Astrocyte (in vitro differentiated cells and primary cell): ENCODE measurements at regions not wholly inside any gene's neighbourhood (a gene's known extent, or its start where the extent isn't known, plus 50 kb on each side); places are given as distances from the start of the nearest gene placed in this dataset.

Experiments
- EZH2 ChIP-seq: IDR thresholded peaks from 2 replicates; pipeline ENCODE4 v1.6.1; 2012; ENCODE audit warnings: mild to moderate bottlenecking, low read length, inconsistent platforms; ENCODE audit not compliant: insufficient read depth
- TF ChIP-seq, protein P1 (sequence below): IDR thresholded peaks from 2 replicates; pipeline ENCODE4 v1.5.1; 2011; ENCODE audit warnings: low read depth, mild to moderate bottlenecking, inconsistent platforms, low read length, moderate library complexity; ENCODE audit not compliant: insufficient read depth

DNA sequence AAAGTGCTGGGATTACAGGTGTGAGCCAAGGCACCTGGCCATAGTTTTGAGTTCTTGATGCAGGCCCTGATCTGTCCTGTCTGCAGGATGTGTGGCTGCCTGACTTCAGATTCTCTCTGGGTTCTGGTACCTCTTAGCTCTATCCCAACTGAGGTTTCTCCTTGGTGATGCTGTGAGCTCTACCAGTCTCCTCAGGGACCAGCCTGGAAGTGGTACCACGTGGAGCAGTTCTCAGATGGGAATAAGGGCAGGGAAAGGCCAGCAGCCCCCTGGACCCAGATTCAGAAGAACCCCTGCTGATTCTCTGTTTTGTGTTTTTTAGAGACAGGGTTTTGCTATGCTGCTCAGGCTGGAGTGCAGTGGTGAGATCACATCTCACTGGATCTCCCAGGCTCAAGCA, 85.0 kb upstream of the HELT start:
- TF ChIP-seq, protein P1, sequence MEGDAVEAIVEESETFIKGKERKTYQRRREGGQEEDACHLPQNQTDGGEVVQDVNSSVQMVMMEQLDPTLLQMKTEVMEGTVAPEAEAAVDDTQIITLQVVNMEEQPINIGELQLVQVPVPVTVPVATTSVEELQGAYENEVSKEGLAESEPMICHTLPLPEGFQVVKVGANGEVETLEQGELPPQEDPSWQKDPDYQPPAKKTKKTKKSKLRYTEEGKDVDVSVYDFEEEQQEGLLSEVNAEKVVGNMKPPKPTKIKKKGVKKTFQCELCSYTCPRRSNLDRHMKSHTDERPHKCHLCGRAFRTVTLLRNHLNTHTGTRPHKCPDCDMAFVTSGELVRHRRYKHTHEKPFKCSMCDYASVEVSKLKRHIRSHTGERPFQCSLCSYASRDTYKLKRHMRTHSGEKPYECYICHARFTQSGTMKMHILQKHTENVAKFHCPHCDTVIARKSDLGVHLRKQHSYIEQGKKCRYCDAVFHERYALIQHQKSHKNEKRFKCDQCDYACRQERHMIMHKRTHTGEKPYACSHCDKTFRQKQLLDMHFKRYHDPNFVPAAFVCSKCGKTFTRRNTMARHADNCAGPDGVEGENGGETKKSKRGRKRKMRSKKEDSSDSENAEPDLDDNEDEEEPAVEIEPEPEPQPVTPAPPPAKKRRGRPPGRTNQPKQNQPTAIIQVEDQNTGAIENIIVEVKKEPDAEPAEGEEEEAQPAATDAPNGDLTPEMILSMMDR: no peak
- TF ChIP-seq EZH2: no peak
